ENCODE measurements at regions not wholly inside any gene's neighbourhood (a gene's known extent, or its start where the extent isn't known, plus 50 kb on each side); places are given as distances from the start of the nearest gene placed in this dataset.

DNA sequence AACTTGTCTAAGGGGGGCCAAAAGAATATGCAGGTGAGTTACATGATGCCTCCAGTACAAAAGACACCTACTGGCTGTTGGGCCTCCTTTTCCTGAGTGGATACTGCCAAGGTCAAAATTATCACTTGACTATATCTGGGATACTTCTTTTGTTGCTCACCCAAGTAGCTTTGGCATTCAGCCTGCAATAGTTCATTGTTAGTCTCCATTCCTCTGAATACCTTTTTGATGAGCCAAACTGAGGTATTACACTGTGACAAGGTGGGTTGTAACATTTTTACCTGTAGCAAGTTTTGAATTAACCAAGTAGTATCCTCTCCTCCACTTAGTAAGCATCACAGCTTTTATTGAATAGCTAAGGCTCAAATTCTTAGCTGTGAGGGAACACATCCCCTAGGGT, 408.0 kb downstream of the LRRIQ3 start:
- DNase-seq = no peak
- POLR2A ChIA-PET = no interaction called here
- Mint-ChIP-seq H3K4me3 (no peak overlapping the region), H3K27me3 (ENCODE audit: low read depth) (no peaks in the 10 kb centered on the region), H3K36me3 (ENCODE audit: low read depth) (no peaks in the 10 kb centered on the region), H3K4me1 (ENCODE audit: low read depth) (no peaks in the 10 kb centered on the region), H3K9me3 (ENCODE audit: insufficient read depth) (no peaks in the 10 kb centered on the region), H3K27ac (no peak overlapping the region)
- CTCF ChIA-PET = no interaction called here
- no peak for ATAC-seq

DNA sequence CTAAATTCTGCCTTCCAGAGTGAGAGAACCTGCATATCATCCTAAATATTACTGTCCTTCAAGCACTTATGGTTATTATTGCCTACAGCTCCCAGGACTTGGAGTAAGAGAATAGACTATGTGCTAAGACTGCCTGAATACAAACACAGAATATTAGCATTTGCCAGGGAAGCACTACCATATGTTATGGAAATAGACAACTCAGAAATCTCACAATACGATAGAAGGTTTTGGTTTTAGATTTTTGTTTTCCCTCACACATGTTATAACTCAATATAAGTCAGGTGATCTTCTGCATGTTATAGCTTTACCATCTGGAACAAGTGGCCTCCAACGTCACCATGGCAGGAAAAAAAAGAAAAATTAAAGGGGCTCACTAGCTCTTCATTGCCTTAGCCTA, 413.9 kb downstream of the LRRIQ3 start:
- H3K27me3 Mint-ChIP-seq (ENCODE audit: low read depth) = no peaks in the 10 kb centered on the region
- no peaks in the 10 kb centered on the region for H3K36me3 Mint-ChIP-seq (ENCODE audit: low read depth)
- no peaks in the 10 kb centered on the region for H3K9me3 Mint-ChIP-seq (ENCODE audit: insufficient read depth)
- ChIA-PET CTCF (no interaction called here), POLR2A (no interaction called here)
- no peak for ATAC-seq
- no peak overlapping the region for H3K4me3 Mint-ChIP-seq
- no peak overlapping the region for H3K27ac Mint-ChIP-seq
- H3K4me1 Mint-ChIP-seq (ENCODE audit: low read depth) = no peaks in the 10 kb centered on the region
- no peak for DNase-seq

DNA sequence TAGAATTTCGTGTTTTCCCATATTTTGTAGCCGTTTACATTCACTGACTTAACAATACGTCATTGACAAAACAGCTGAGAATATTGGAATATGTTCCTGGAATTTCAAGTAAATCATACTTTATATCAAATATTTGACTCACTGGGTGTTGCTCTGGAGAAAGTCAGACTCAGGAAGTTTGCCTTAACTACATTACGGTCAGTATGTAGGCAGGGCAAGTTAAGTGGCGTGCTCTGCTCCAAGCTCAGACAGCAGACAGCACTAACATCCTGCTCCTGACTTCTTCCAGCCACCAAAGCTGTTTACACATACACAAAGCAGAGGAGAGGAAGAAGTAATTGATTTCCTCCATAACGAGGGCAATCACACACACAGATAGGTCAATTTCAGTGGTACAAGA, 414.6 kb downstream of the LRRIQ3 start:
- CTCF ChIA-PET = no interaction called here
- Mint-ChIP-seq H3K27ac (no peak overlapping the region), H3K9me3 (ENCODE audit: insufficient read depth) (no peaks in the 10 kb centered on the region), H3K4me1 (ENCODE audit: low read depth) (no peaks in the 10 kb centered on the region), H3K27me3 (ENCODE audit: low read depth) (no peaks in the 10 kb centered on the region), H3K36me3 (ENCODE audit: low read depth) (no peaks in the 10 kb centered on the region), H3K4me3 (no peak overlapping the region)
- no peak for ATAC-seq
- DNase-seq = no peak
- POLR2A ChIA-PET = no interaction called here

- ATAC-seq = no peak
- no peaks in the 10 kb centered on the region for H3K9me3 Mint-ChIP-seq (ENCODE audit: insufficient read depth)
- no peak overlapping the region for H3K27ac Mint-ChIP-seq
Observed at GRCh38 chr1:73782901-73783300, 415.1 kb downstream of the LRRIQ3 start.

DNA sequence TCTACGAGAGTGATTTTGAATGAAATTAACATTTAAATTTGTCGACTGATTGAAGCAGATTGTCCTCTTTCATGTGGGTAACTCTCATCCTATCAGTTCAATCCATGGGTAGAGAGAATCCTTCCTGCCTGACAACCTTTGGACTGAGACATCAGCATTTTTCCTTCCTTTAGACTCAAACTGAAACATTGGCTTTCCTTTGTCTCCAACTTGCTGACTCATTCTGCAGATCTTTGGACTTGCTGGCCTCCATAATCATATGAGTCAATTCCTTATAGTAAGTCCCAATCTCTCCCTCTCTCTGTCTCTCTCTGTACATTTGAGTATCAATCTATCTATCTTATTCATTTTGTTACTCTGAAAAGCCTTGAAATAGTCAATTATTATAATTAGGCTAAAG, 416.7 kb downstream of the LRRIQ3 start:
- no peaks in the 10 kb centered on the region for H3K27me3 Mint-ChIP-seq (ENCODE audit: low read depth)
- ChIA-PET CTCF (no interaction called here), POLR2A (no interaction called here)
- DNase-seq (no peak), ATAC-seq (no peak)
- no peaks in the 10 kb centered on the region for H3K36me3 Mint-ChIP-seq (ENCODE audit: low read depth)
- H3K27ac Mint-ChIP-seq = no peak overlapping the region
- no peaks in the 10 kb centered on the region for H3K4me1 Mint-ChIP-seq (ENCODE audit: low read depth)
- no peaks in the 10 kb centered on the region for H3K9me3 Mint-ChIP-seq (ENCODE audit: insufficient read depth)
- no peak overlapping the region for H3K4me3 Mint-ChIP-seq

More at GRCh38 chr1:73782901-73783300, 415.1 kb downstream of the LRRIQ3 start:
- H3K27me3 Mint-ChIP-seq (ENCODE audit: low read depth) = no peaks in the 10 kb centered on the region
- no peaks in the 10 kb centered on the region for H3K36me3 Mint-ChIP-seq (ENCODE audit: low read depth)
- ChIA-PET POLR2A (no interaction called here), CTCF (no interaction called here)
- DNase-seq = no peak
- H3K4me3 Mint-ChIP-seq = no peak overlapping the region
- H3K4me1 Mint-ChIP-seq (ENCODE audit: low read depth) = no peaks in the 10 kb centered on the region

DNA sequence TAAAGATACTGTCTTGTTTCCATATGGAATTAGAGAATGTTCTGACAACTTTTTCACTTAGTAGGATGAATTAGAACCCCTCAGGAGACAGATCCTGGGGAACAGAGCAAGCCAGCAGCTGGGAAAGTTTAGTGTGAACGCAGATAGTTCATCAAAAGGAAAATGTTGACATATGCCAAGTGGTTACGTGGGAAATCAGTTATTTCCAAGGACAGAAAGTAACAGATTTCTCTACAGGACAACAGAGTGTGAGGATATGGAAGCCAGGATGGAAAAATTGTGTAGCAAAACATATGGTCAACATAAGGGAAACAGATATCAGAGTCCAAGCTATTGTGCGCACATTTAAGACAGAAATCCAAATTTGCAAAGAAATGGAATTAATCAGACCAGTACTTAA, 419.5 kb downstream of the LRRIQ3 start:
- ATAC-seq (no peak), DNase-seq (no peak)
- Mint-ChIP-seq H3K4me3 (no peak overlapping the region), H3K27ac (no peak overlapping the region), H3K36me3 (ENCODE audit: low read depth) (no peaks in the 10 kb centered on the region), H3K4me1 (ENCODE audit: low read depth) (no peaks in the 10 kb centered on the region), H3K9me3 (ENCODE audit: insufficient read depth) (no peaks in the 10 kb centered on the region), H3K27me3 (ENCODE audit: low read depth) (no peaks in the 10 kb centered on the region)
- CTCF ChIA-PET = no interaction called here
- POLR2A ChIA-PET = no interaction called here

- no peaks in the 10 kb centered on the region for H3K36me3 Mint-ChIP-seq (ENCODE audit: low read depth)
- no peak overlapping the region for H3K4me3 Mint-ChIP-seq
- H3K27me3 Mint-ChIP-seq (ENCODE audit: low read depth) = no peaks in the 10 kb centered on the region
- CTCF ChIA-PET = no interaction called here
- no peaks in the 10 kb centered on the region for H3K9me3 Mint-ChIP-seq (ENCODE audit: insufficient read depth)
- no peak overlapping the region for H3K27ac Mint-ChIP-seq
- POLR2A ChIA-PET = no interaction called here
- no peak for ATAC-seq
- DNase-seq = no peak
- no peaks in the 10 kb centered on the region for H3K4me1 Mint-ChIP-seq (ENCODE audit: low read depth)
Observed at GRCh38 chr1:73775896-73776295, 422.1 kb downstream of the LRRIQ3 start.

DNA sequence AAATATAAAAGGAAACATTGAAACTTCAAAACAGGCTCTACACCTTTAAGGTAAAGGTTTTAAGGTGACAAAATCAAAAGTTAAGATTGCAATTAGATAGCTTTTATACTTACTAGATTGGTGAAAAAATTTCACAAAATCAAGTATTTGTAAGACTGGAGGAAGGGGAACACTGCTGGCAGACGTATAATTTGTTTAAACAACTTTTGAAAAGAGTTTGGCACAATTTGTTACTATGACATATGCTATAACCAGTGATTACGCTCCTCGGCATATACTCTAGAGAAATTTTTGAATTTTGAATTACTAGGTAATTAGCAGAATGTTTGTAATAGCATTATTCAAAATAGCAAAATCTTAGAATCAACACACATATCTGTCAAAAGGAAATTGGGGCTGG, 425.0 kb downstream of the LRRIQ3 start:
- Mint-ChIP-seq H3K4me1 (ENCODE audit: low read depth) (no peaks in the 10 kb centered on the region), H3K9me3 (ENCODE audit: insufficient read depth) (no peaks in the 10 kb centered on the region), H3K27me3 (ENCODE audit: low read depth) (no peaks in the 10 kb centered on the region), H3K36me3 (ENCODE audit: low read depth) (no peaks in the 10 kb centered on the region), H3K27ac (no peak overlapping the region), H3K4me3 (no peak overlapping the region)
- no peak for DNase-seq
- CTCF ChIA-PET = no interaction called here
- ATAC-seq = no peak
- POLR2A ChIA-PET = no interaction called here

DNA sequence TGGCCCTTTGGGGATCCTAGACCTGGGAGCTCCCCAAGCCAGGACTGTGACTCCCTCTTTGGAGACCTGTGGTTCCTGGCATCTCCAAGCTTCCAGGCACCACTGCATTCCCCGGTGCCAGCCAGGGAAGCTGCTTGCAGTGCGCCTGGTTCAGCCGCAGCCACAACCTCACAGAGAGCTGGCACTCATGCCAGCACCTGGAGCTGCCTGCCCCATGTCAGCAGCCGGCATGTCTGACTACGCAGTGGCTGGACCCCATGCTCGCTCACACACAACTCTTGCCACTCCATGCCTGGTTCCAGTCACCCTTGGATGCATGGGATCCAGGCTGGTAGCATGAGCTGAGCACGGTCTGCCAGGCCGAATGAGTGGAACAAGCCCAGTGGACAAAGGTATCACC, 426.6 kb downstream of the LRRIQ3 start:
- H3K27ac Mint-ChIP-seq = no peak overlapping the region
- POLR2A ChIA-PET = no interaction called here
- H3K36me3 Mint-ChIP-seq (ENCODE audit: low read depth) = no peaks in the 10 kb centered on the region
- no peaks in the 10 kb centered on the region for H3K27me3 Mint-ChIP-seq (ENCODE audit: low read depth)
- no peaks in the 10 kb centered on the region for H3K4me1 Mint-ChIP-seq (ENCODE audit: low read depth)
- H3K4me3 Mint-ChIP-seq = no peak overlapping the region
- CTCF ChIA-PET = no interaction called here
- no peak for ATAC-seq
- DNase-seq = no peak
- H3K9me3 Mint-ChIP-seq (ENCODE audit: insufficient read depth) = no peaks in the 10 kb centered on the region

DNA sequence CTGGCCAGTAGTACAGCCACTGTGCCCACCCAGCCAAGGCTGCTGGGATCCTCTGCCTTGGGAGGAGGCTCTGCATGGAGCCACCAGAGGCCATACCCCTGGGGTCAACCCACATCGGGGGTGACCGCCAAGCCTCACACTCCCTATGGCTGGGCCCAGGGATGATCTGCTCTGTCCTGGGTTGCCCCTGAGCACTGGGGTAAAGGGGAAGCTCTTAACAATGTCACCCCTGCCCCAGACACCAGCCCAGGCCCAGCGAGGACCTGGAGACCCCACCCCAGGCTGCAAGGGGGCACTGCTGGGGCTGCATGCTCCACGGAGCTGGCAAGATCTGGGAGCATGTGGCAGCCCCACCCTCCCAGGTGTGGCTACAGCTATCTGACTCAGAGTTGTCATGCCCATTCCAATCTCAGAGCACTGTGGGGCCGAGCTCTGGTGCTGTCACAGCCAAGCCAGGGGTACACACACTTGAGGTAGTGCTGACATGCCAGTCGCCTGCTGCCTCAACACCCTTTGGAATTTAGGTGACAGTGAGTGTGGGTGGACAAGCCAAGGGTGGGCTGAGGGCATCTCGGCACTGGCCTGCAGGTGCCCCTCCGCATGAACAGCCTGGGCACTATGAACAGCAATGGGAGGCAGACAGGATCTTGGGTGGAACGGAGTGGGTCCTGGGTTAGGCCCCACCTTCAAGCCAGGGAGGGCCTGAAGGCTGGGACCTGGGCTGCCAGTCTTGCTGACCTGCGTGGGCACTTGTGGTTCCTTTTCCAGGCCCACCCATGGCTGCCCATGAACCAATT, 427.7 kb downstream of the LRRIQ3 start:
- H3K4me1 Mint-ChIP-seq (ENCODE audit: low read depth) = no peaks in the 10 kb centered on the region
- DNase-seq = no peak
- H3K27me3 Mint-ChIP-seq (ENCODE audit: low read depth) = no peaks in the 10 kb centered on the region
- POLR2A ChIA-PET = no interaction called here
- H3K36me3 Mint-ChIP-seq (ENCODE audit: low read depth) = no peaks in the 10 kb centered on the region
- H3K4me3 Mint-ChIP-seq = no peak overlapping the region
- no peak for ATAC-seq
- no peak overlapping the region for H3K27ac Mint-ChIP-seq
- H3K9me3 Mint-ChIP-seq (ENCODE audit: insufficient read depth) = no peaks in the 10 kb centered on the region
- CTCF ChIA-PET = no interaction called here

DNA sequence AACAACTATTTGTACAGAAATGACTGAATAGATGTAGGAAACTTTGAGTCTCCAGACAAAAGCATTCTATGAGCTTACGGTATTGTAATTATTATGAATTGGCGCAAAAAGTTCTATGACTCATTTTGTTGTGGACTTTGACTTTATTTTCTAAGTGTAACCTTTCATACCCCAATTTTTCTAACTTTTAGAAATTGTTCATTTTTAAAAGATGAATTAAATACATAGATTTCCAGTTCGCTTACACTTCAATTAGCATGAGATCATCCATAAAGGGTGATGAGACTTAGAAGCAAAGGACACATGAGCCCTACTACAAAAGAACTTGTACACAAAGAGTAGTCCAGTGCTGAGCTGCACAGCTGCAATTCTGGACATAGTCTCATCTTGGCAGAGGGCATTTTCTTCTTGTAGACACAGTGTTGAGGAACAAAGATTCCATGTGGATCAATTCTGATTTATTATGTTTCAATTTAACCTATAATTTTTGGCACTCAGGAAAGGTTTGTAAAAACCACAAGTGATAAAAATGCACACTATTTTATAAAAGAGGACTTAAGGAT, 431.1 kb downstream of the LRRIQ3 start:
- H3K27me3 Mint-ChIP-seq (ENCODE audit: low read depth) = no peaks in the 10 kb centered on the region
- H3K4me3 Mint-ChIP-seq = no peak overlapping the region
- H3K36me3 Mint-ChIP-seq (ENCODE audit: low read depth) = no peaks in the 10 kb centered on the region
- H3K9me3 Mint-ChIP-seq (ENCODE audit: insufficient read depth) = no peaks in the 10 kb centered on the region
- ChIA-PET CTCF (no interaction called here), POLR2A (no interaction called here)
- DNase-seq = no peak
- no peak overlapping the region for H3K27ac Mint-ChIP-seq
- no peak for ATAC-seq
- H3K4me1 Mint-ChIP-seq (ENCODE audit: low read depth) = no peaks in the 10 kb centered on the region

- ChIA-PET POLR2A (no interaction called here), CTCF (no interaction called here)
- DNase-seq (no peak), ATAC-seq (no peak)
- no peaks in the 10 kb centered on the region for H3K27me3 Mint-ChIP-seq (ENCODE audit: low read depth)
- no peaks in the 10 kb centered on the region for H3K4me1 Mint-ChIP-seq (ENCODE audit: low read depth)
- no peak overlapping the region for H3K4me3 Mint-ChIP-seq
- H3K36me3 Mint-ChIP-seq (ENCODE audit: low read depth) = no peaks in the 10 kb centered on the region
- no peak overlapping the region for H3K27ac Mint-ChIP-seq
- H3K9me3 Mint-ChIP-seq (ENCODE audit: insufficient read depth) = no peaks in the 10 kb centered on the region
Observed at GRCh38 chr1:73765551-73766233, 432.3 kb downstream of the LRRIQ3 start.

- DNase-seq (no peak), ATAC-seq (no peak)
- Mint-ChIP-seq H3K4me3 (no peak overlapping the region), H3K36me3 (ENCODE audit: low read depth) (no peaks in the 10 kb centered on the region), H3K4me1 (ENCODE audit: low read depth) (no peaks in the 10 kb centered on the region), H3K9me3 (ENCODE audit: insufficient read depth) (no peaks in the 10 kb centered on the region), H3K27ac (no peak overlapping the region), H3K27me3 (ENCODE audit: low read depth) (no peaks in the 10 kb centered on the region)
- CTCF ChIA-PET = no interaction called here
- POLR2A ChIA-PET = no interaction called here
Observed at GRCh38 chr1:73761559-73761958, 436.4 kb downstream of the LRRIQ3 start.

Measured in activated CD8-positive, alpha-beta T cell treated with anti-CD3 and anti-CD28 coated beads, Interleukin-2, amount 10 ng/mL, durations not matched to agents 7 days and 5 days (primary cell).